GM21423 (cell line): ENCODE measurements at regions not wholly inside any gene's neighbourhood (a gene's known extent, or its start where the extent isn't known, plus 50 kb on each side); places are given as distances from the start of the nearest gene placed in this dataset.

Experiments used
- ATAC-seq: cut with Tn5 transposase; IDR thresholded peaks from one replicate; pipeline ENCODE4 v1.9.1; 2021; ENCODE audit warnings: mild to moderate bottlenecking, moderate library complexity; ENCODE audit not compliant: unreplicated experiment

DNA sequence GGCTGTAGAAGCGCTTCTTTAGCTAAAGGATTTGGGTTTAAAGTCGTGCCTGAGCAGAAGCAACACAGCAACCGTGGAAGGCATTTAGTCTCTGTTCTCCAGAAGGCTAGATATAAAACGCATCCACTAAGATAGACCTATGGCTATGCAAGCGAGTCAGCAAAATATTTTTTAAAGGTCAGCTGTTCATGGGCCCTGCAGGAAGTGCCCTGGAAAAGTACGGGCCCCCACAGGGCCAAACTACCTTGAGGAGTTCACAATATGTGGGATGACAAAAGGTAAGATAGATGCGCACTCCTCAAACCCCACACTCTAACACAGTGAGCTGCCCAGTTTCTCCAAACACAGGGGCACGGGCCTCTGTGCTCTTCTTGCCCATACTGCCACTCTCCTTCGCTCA is 261.6 kb downstream of the VPS13C start:
- ATAC-seq = no peak

GRCh38 chr15:61796056-61796455 is 264.2 kb downstream of the VPS13C start:
- ATAC-seq = no peak

DNA sequence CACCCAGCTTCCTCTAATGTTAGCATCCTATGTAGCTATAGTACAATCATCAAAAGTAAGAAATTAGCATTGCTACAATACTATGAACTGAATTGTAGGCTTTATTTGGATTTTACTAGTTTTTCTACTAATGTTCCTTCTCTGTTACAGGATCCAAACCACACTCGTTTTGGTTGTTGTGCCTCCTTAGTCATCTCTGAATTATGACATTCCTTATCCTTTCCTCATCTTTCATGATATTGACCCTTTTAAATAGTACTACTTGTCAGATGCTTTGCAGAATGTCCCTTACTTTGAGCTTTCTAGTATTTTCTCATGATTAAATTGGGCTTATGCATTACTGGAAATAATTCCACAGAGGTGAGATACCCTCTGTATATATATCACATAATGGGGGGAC is 265.4 kb downstream of the VPS13C start:
- ATAC-seq = no peak

GRCh38 chr15:61794276-61794675 is 266.0 kb downstream of the VPS13C start:
- ATAC-seq = no peak

DNA sequence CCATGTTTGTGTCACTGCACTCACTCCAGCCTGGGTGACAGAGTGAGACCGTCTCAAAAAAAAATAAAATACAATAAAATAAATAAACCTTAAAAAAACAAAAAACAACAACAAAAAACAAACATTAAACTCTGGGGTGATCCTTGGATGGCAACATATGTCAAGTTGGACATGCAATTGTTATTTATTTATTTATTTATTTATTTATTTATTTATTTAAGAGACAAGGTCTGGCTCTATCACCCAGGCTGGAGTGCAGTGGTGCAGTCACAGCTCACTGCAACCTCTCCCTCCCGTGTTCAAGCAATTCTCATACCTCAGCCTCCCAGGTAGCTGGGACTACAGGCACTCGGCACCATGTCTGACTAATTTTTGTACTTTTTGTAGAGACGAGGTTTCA is 275.5 kb downstream of the VPS13C start:
- ATAC-seq = no peak

DNA sequence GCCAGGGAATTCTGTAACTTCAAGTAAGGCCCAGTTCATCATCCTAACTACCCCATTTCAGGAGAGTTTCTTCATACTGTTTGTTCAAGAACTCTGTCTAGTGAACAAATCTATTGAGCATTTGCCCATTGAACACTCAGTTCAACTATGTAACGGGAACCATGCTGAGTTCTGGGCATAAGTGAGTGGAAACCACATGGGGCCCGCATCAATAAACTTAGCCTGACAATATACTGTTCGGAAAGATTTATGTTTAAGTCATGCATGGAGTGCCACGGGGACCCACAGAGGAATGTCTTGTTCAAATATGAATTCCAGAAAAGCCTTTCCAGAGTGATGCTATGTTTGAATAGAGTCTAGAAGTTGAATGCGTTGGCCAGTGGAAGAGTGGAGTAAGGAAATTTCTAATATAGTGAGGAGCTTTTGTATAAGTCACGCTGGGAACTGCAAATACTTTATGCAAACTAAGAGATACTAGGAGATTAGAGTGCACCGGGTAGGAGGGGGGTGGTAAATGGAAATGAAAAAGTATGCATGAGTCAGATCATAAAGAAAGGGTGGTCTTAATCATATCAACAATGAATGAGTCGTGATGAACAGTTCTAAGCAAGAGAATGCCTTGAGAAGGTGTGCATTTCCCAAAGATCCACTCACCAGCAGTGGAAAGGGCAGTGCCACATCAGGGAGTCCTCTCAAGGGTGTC is 279.8 kb downstream of the VPS13C start:
- ATAC-seq = no peak

DNA sequence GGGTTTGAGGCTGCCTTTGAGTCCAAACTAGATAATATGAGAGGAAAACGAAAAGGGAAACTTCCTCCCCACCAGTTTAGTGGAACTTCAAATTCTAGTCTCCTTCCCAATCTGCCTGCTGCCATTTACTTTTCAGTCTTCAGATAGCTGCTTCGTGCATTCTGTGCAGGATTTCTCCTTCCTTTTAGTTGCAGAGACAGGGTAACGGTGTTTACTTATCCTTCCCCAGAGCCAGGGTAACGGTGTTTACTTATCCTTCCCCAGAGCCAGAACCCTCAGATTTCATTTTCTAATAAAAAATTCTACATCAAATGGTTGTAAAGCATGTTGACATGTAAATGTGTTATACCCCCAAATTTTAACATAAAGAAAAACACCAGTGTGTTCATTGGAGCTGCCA is 282.6 kb downstream of the VPS13C start:
- ATAC-seq = no peak

GRCh38 chr15:61769557-61769956 is 290.7 kb downstream of the VPS13C start:
- ATAC-seq = no peak

DNA sequence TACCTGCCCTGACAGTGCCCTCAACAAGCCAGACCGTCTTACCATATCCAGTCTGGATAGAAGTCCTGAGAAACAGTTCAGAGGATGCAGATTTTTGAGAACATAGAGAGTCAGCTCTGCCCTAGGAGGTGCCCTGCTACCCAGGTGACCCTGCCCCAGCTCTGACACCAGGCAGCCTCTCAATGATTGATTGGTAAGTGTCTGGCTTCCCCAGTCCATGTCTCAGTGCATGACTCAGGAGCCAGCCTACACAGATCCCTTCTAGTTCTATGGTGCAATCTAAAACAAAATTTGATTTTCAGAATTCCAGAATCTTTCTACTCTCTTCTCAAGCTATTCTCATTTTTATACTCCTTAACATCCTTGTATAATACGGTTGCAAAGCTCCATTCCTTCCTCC is 292.1 kb downstream of the VPS13C start:
- ATAC-seq = no peak

- no peak for ATAC-seq
Measured at GRCh38 chr15:61764981-61765380, 295.3 kb downstream of the VPS13C start.

- ATAC-seq = no peak
Measured at GRCh38 chr15:61764141-61764540, 296.1 kb downstream of the VPS13C start.

GRCh38 chr15:61762676-61763075 is 297.6 kb downstream of the VPS13C start:
- ATAC-seq = no peak

DNA sequence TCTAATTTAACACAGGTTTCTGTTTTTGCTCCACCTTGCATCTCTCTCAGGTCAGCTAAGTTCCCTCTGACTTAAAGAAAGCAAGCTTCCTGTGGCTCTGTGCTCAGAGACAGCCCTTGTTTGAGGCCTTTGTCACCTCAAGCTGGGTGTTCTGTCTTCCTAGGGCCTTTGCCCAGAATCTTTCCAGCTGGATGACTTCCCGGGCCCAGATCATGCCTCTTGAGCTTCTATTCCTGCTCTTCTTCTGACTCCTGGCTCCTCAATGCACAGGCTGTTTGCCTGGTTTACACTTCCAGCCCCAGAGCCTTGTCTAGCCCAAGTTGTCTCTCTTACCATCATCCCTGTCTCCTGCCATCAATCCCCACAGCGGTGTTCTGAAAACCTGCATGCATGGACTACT is 300.6 kb downstream of the VPS13C start:
- no peak for ATAC-seq

GRCh38 chr15:61756071-61756820 is 304.0 kb downstream of the VPS13C start:
- ATAC-seq = no peak

GRCh38 chr15:61755467-61755866 is 304.8 kb downstream of the VPS13C start:
- no peak for ATAC-seq

DNA sequence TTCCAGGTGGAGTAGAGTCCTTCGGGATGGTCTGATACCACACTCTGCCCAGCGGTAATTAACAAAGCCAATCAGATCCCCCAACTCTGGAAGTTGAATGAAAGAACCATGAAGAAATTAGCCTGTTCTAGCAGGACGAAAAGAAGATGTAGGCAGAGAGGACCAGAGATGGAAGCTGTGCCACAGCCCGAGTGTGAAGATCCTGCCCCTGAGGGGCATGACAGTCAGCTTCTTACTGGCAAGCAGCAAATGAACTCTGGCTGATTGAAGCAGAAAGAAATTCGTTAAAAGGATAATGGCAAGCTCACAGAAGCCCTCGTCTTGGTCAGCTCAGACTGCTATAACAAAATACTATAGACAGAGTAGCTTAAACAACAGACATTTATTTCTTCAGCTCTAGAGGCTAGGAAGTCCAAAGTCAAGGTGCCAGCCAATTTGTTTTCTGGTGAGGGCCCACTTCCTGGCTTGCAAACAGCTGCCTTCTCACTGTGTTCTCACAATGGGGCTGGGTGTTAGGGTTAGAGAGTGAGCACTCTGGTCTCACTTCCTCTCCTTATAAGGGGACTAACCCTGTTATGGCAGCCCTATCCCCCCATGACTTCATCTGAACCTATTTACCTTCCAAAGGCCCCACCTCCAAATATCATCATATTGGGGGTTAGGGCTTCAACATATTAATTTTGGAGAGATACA is 307.1 kb downstream of the VPS13C start:
- no peak for ATAC-seq

- no peak for ATAC-seq
Measured at GRCh38 chr15:61752001-61752400, 308.2 kb downstream of the VPS13C start.

- no peak for ATAC-seq
Measured at GRCh38 chr15:61750271-61751084, 309.8 kb downstream of the VPS13C start.

- ATAC-seq = no peak
Measured at GRCh38 chr15:61749169-61749568, 311.1 kb downstream of the VPS13C start.

GRCh38 chr15:61748529-61748928 is 311.7 kb downstream of the VPS13C start:
- no peak for ATAC-seq

DNA sequence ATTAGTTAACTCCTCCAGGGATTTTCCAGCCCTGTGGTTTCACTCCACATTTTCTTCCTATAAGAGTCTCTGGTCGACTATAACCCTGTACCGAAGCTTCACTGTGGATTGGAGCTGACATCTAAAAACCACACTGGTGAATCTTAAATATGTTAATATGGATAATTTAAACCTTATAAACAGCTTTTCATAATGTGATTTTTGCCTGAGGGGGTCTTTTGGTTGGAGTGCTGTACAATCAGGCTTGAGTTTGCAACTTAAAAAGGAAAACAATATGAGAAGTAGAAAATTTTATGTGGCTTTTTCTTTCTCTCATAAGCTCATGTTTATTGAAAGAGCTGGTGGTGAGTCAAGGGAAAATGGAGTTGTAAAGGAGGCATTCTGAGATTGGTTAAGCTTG is 313.7 kb downstream of the VPS13C start:
- ATAC-seq = no peak
